ENCODE measurements at regions not wholly inside any gene's neighbourhood (a gene's known extent, or its start where the extent isn't known, plus 50 kb on each side); places are given as distances from the start of the nearest gene placed in this dataset.

- DNase-seq, result no peak
- Histone ChIP-seq H3K4me1 (no peaks in the 10 kb centered on the region), H3K4me3 (no peak overlapping the region), H3K27ac (no peak overlapping the region), H3K9me3 (no peaks in the 10 kb centered on the region), H3K27me3 (no peaks in the 10 kb centered on the region), H3K36me3 (no peaks in the 10 kb centered on the region)
- intact Hi-C loops (cut with DNase I), result no loop called here
- ATAC-seq, result no peak
- TF ChIP-seq CTCF (IDR thresholded peaks at IDR 0.05), result no peak
These were observed 54.7 kb upstream of the FAM110C start for GRCh38 chr2:101016-101415.

All from upper lobe of right lung (tissue), 1 donor.